ENCODE measurements at regions not wholly inside any gene's neighbourhood (a gene's known extent, or its start where the extent isn't known, plus 50 kb on each side); places are given as distances from the start of the nearest gene placed in this dataset.

- TF ChIP-seq CTCF (IDR thresholded peaks at IDR 0.05), result no peak
- no peak for TF ChIP-seq POLR2AphosphoS5 (IDR thresholded peaks at IDR 0.05)
- no peak for TF ChIP-seq POLR2A (IDR thresholded peaks at IDR 0.05)
These were observed 302.4 kb downstream of the PTGER3 start for GRCh38 chr1:70745199-70745598.

All from sigmoid colon (tissue), 4 donors.